ENCODE measurements at regions not wholly inside any gene's neighbourhood (a gene's known extent, or its start where the extent isn't known, plus 50 kb on each side); places are given as distances from the start of the nearest gene placed in this dataset.

DNA sequence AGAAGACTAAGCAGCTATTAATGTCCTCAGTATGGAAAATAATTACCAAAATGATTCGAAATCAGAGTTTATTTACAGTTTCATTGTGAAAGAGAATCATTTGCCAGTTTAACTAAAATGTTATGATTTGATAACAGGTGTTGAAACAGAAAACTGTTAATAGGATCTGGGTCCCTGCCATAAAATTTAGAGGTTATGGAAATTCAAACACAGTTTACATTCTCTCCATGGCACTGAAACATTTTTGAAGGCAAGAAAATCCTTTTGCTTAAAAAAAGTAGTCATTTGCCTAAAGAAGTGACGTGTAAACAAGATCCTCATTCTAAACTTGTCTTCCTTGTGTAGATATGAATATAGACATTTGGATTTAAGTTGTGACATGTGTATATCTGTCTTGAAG, 743.8 kb downstream of the SLC4A3 start:
- WGBS, 2 donors (ENCODE audit: extremely low coverage in 2 of 2, insufficient read length in 2 of 2, insufficient replicate concordance in 1 of 2), result no CpG with 5 or more reads among the region's 2 CpGs
- DNase-seq (ENCODE audit: low spot score), result no peak
- H2BK12ac ChIP-seq (ENCODE audit: low read length), result no peak overlapping the region

GRCh38 chr2:220373878-220374277, 746.4 kb downstream of the SLC4A3 start:
- no peak overlapping the region for H2BK15ac ChIP-seq (ENCODE audit: low read length)
- H4K91ac ChIP-seq (ENCODE audit: low read depth, low read length, poor library complexity), result no peak overlapping the region
- H3K36me3 ChIP-seq (replicated peaks in 1 of 2; ENCODE audit: control insufficient read depth in 2 of 2, insufficient read depth in 2 of 2, low read length in 2 of 2), result no peaks in the 10 kb centered on the region
- H3K9me3 ChIP-seq (replicated peaks in 1 of 2; ENCODE audit: control insufficient read depth in 2 of 2, insufficient read depth in 1 of 2, low read depth in 1 of 2, low read length in 2 of 2), result no peaks in the 10 kb centered on the region
- H3K4me3 ChIP-seq (ENCODE audit: low read length in 2 of 2), result no peak overlapping the region
- no CpG with 5 or more reads among the region's 2 CpGs for WGBS, 2 donors (ENCODE audit: extremely low coverage in 2 of 2, insufficient read length in 2 of 2, insufficient replicate concordance in 1 of 2)
- no peaks in the 10 kb centered on the region for H3K79me1 ChIP-seq (ENCODE audit: low read depth, low read length)
- H4K8ac ChIP-seq (ENCODE audit: low read depth, low read length), result no peak overlapping the region
- H3K14ac ChIP-seq (ENCODE audit: low read length), result no peak overlapping the region
- no peak overlapping the region for H2BK5ac ChIP-seq (ENCODE audit: low read length)
- H2AFZ ChIP-seq (ENCODE audit: low read length), result no peak overlapping the region
- H3K4me1 ChIP-seq (ENCODE audit: control insufficient read depth in 2 of 2, insufficient read depth in 1 of 2, low read depth in 1 of 2, low read length in 2 of 2), result peaks cover 0 to 4% of the 10 kb centered on the region in 2 donors
- no peak overlapping the region for H3K4ac ChIP-seq (ENCODE audit: low read length)
- H3K18ac ChIP-seq (ENCODE audit: low read length), result no peak overlapping the region
- H2BK120ac ChIP-seq (ENCODE audit: low read depth, low read length), result no peak overlapping the region
- H3K27ac ChIP-seq (replicated peaks; ENCODE audit: low read length), result no peak overlapping the region
- no peak overlapping the region for H3K9ac ChIP-seq (ENCODE audit: low read depth, low read length, poor library complexity)
- no peak overlapping the region for H3K4me2 ChIP-seq (ENCODE audit: insufficient read depth, low read length, poor library complexity, severe bottlenecking)
- no peak overlapping the region for H3K23ac ChIP-seq (ENCODE audit: low read depth, low read length, poor library complexity)
- no peaks in the 10 kb centered on the region for H3K27me3 ChIP-seq (ENCODE audit: control insufficient read depth in 3 of 3, insufficient read depth in 3 of 3, low read depth in 1 of 3, low read length in 3 of 3)
- no peak overlapping the region for H2AK5ac ChIP-seq (ENCODE audit: low read depth, low read length)
- DNase-seq (ENCODE audit: low spot score), result no peak
- no peak overlapping the region for H2BK12ac ChIP-seq (ENCODE audit: low read length)

More for the DNA sequence above, 743.8 kb downstream of the SLC4A3 start:
- peaks cover 0 to 4% of the 10 kb centered on the region in 2 donors for H3K4me1 ChIP-seq (ENCODE audit: control insufficient read depth in 2 of 2, insufficient read depth in 1 of 2, low read depth in 1 of 2, low read length in 2 of 2)
- H4K91ac ChIP-seq (ENCODE audit: low read depth, low read length, poor library complexity), result no peak overlapping the region
- no peak overlapping the region for H2BK5ac ChIP-seq (ENCODE audit: low read length)
- H3K9me3 ChIP-seq (replicated peaks in 1 of 2; ENCODE audit: control insufficient read depth in 2 of 2, insufficient read depth in 1 of 2, low read depth in 1 of 2, low read length in 2 of 2), result no peaks in the 10 kb centered on the region
- no peak overlapping the region for H3K14ac ChIP-seq (ENCODE audit: low read length)
- no peaks in the 10 kb centered on the region for H3K27me3 ChIP-seq (ENCODE audit: control insufficient read depth in 3 of 3, insufficient read depth in 3 of 3, low read depth in 1 of 3, low read length in 3 of 3)
- H3K36me3 ChIP-seq (replicated peaks in 1 of 2; ENCODE audit: control insufficient read depth in 2 of 2, insufficient read depth in 2 of 2, low read length in 2 of 2), result no peaks in the 10 kb centered on the region
- no peaks in the 10 kb centered on the region for H3K79me1 ChIP-seq (ENCODE audit: low read depth, low read length)
- H3K27ac ChIP-seq (replicated peaks; ENCODE audit: low read length), result no peak overlapping the region
- no peak overlapping the region for H2AK5ac ChIP-seq (ENCODE audit: low read depth, low read length)
- no peak overlapping the region for H3K4me3 ChIP-seq (ENCODE audit: low read length in 2 of 2)
- no peak overlapping the region for H3K9ac ChIP-seq (ENCODE audit: low read depth, low read length, poor library complexity)
- no peak overlapping the region for H3K4me2 ChIP-seq (ENCODE audit: insufficient read depth, low read length, poor library complexity, severe bottlenecking)
- H3K4ac ChIP-seq (ENCODE audit: low read length), result no peak overlapping the region
- no peak overlapping the region for H2BK120ac ChIP-seq (ENCODE audit: low read depth, low read length)
- H4K8ac ChIP-seq (ENCODE audit: low read depth, low read length), result no peak overlapping the region
- no peak overlapping the region for H2BK15ac ChIP-seq (ENCODE audit: low read length)
- H3K23ac ChIP-seq (ENCODE audit: low read depth, low read length, poor library complexity), result no peak overlapping the region
- no peak overlapping the region for H3K18ac ChIP-seq (ENCODE audit: low read length)
- H2AFZ ChIP-seq (ENCODE audit: low read length), result no peak overlapping the region

DNA sequence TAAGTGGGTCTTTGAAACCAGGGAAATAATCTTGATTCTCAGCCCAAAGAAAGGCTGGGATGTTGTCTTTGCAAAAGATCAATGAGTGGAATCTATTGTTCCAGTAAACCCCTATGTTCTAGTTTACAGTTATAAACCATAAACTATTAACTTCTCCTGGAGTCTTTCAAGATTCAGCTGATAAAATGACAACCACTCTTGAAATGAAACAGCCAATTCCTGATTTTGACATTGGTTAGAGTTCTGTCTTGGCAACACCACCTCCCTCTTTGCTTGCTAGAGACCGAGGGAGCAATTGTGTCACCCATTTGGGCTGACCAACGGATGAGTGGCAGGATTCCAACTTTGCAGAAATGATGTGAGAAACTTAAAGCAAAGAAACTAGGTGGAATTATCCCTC, 746.9 kb downstream of the SLC4A3 start:
- Histone ChIP-seq H2BK12ac (ENCODE audit: low read length) (no peak overlapping the region), H2BK15ac (ENCODE audit: low read length) (no peak overlapping the region), H2BK5ac (ENCODE audit: low read length) (no peak overlapping the region), H3K9ac (ENCODE audit: low read depth, low read length, poor library complexity) (no peak overlapping the region), H4K91ac (ENCODE audit: low read depth, low read length, poor library complexity) (no peak overlapping the region), H3K4me3 (ENCODE audit: low read length in 2 of 2) (no peak overlapping the region), H3K79me1 (ENCODE audit: low read depth, low read length) (no peaks in the 10 kb centered on the region), H2AK5ac (ENCODE audit: low read depth, low read length) (no peak overlapping the region), H3K9me3 (replicated peaks in 1 of 2; ENCODE audit: control insufficient read depth in 2 of 2, insufficient read depth in 1 of 2, low read depth in 1 of 2, low read length in 2 of 2) (no peaks in the 10 kb centered on the region), H4K8ac (ENCODE audit: low read depth, low read length) (no peak overlapping the region), H2AFZ (ENCODE audit: low read length) (no peak overlapping the region), H3K4ac (ENCODE audit: low read length) (no peak overlapping the region), H3K27me3 (ENCODE audit: control insufficient read depth in 3 of 3, insufficient read depth in 3 of 3, low read depth in 1 of 3, low read length in 3 of 3) (no peaks in the 10 kb centered on the region), H3K27ac (replicated peaks; ENCODE audit: low read length) (no peak overlapping the region), H3K23ac (ENCODE audit: low read depth, low read length, poor library complexity) (no peak overlapping the region), H2BK120ac (ENCODE audit: low read depth, low read length) (no peak overlapping the region), H3K14ac (ENCODE audit: low read length) (no peak overlapping the region), H3K4me2 (ENCODE audit: insufficient read depth, low read length, poor library complexity, severe bottlenecking) (no peak overlapping the region), H3K36me3 (replicated peaks in 1 of 2; ENCODE audit: control insufficient read depth in 2 of 2, insufficient read depth in 2 of 2, low read length in 2 of 2) (no peaks in the 10 kb centered on the region), H3K18ac (ENCODE audit: low read length) (no peak overlapping the region), H3K4me1 (ENCODE audit: control insufficient read depth in 2 of 2, insufficient read depth in 1 of 2, low read depth in 1 of 2, low read length in 2 of 2) (peaks cover 0 to 4% of the 10 kb centered on the region in 2 donors)
- no CpG with 5 or more reads among the region's 2 CpGs for WGBS, 2 donors (ENCODE audit: extremely low coverage in 2 of 2, insufficient read length in 2 of 2, insufficient replicate concordance in 1 of 2)
- DNase-seq (ENCODE audit: low spot score), result no peak

DNA sequence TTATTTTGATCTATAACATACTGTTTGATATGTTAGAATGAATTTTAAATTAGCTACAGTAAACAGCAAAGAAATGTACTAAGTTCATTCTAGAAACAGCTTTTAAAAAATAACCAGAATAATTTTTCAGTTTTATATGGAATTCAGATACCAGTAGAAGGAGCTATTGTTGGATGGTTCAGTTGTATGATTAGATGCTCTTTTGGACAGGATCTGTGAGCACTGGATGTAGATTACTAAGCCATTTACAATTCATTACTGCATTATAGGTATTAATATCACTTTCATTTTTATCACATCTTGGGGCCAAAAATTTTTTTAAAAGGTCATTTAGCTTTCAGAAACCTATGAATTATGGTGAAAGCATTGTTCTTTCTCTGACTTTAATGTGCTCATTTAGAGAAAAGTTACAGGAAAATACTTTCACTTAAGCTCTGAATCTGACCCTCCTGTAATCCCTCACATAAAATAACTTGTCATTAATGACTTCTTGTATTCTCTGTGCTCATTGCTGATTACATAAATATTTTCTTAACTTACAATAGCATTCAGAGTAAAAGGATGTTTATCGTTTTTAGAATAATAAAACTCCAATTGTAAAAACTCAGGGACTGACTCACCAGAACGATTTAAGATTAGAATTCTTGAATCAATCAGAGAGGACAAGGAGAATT, 750.2 kb downstream of the SLC4A3 start:
- no peak overlapping the region for H3K18ac ChIP-seq (ENCODE audit: low read length)
- H3K23ac ChIP-seq (ENCODE audit: low read depth, low read length, poor library complexity), result no peak overlapping the region
- H3K36me3 ChIP-seq (replicated peaks in 1 of 2; ENCODE audit: control insufficient read depth in 2 of 2, insufficient read depth in 2 of 2, low read length in 2 of 2), result no peaks in the 10 kb centered on the region
- no peak overlapping the region for H3K4ac ChIP-seq (ENCODE audit: low read length)
- H4K91ac ChIP-seq (ENCODE audit: low read depth, low read length, poor library complexity), result no peak overlapping the region
- H2AK5ac ChIP-seq (ENCODE audit: low read depth, low read length), result no peak overlapping the region
- no peak overlapping the region for H3K4me2 ChIP-seq (ENCODE audit: insufficient read depth, low read length, poor library complexity, severe bottlenecking)
- no peak overlapping the region for H3K14ac ChIP-seq (ENCODE audit: low read length)
- no peak overlapping the region for H2BK5ac ChIP-seq (ENCODE audit: low read length)
- H3K27me3 ChIP-seq (ENCODE audit: control insufficient read depth in 3 of 3, insufficient read depth in 3 of 3, low read depth in 1 of 3, low read length in 3 of 3), result no peaks in the 10 kb centered on the region
- no peak overlapping the region for H3K9ac ChIP-seq (ENCODE audit: low read depth, low read length, poor library complexity)
- H2AFZ ChIP-seq (ENCODE audit: low read length), result no peak overlapping the region
- no peak overlapping the region for H3K27ac ChIP-seq (replicated peaks; ENCODE audit: low read length)
- H2BK12ac ChIP-seq (ENCODE audit: low read length), result no peak overlapping the region
- H3K4me1 ChIP-seq (ENCODE audit: control insufficient read depth in 2 of 2, insufficient read depth in 1 of 2, low read depth in 1 of 2, low read length in 2 of 2), result peaks cover 0 to 4% of the 10 kb centered on the region in 2 donors
- H2BK15ac ChIP-seq (ENCODE audit: low read length), result no peak overlapping the region
- no peak overlapping the region for H2BK120ac ChIP-seq (ENCODE audit: low read depth, low read length)
- WGBS, 2 donors (ENCODE audit: extremely low coverage in 2 of 2, insufficient read length in 2 of 2, insufficient replicate concordance in 1 of 2), result no CpG with 5 or more reads among the region's 2 CpGs
- H3K9me3 ChIP-seq (replicated peaks in 1 of 2; ENCODE audit: control insufficient read depth in 2 of 2, insufficient read depth in 1 of 2, low read depth in 1 of 2, low read length in 2 of 2), result no peaks in the 10 kb centered on the region
- no peak overlapping the region for H3K4me3 ChIP-seq (ENCODE audit: low read length in 2 of 2)
- H3K79me1 ChIP-seq (ENCODE audit: low read depth, low read length), result no peaks in the 10 kb centered on the region
- no peak overlapping the region for H4K8ac ChIP-seq (ENCODE audit: low read depth, low read length)
- DNase-seq (ENCODE audit: low spot score), result no peak

Data from neuronal stem cell (in vitro differentiated cells).